ENCODE measurements at regions not wholly inside any gene's neighbourhood (a gene's known extent, or its start where the extent isn't known, plus 50 kb on each side); places are given as distances from the start of the nearest gene placed in this dataset.
A peak's percentile ranks its signal among the peaks of the same experiment; 100 is the strongest.
"Not testable (repeated sequence)": the region's sequence is repeated elsewhere in the genome, so short reads cannot be mapped to it uniquely, and the experiment has no call there.

DNA sequence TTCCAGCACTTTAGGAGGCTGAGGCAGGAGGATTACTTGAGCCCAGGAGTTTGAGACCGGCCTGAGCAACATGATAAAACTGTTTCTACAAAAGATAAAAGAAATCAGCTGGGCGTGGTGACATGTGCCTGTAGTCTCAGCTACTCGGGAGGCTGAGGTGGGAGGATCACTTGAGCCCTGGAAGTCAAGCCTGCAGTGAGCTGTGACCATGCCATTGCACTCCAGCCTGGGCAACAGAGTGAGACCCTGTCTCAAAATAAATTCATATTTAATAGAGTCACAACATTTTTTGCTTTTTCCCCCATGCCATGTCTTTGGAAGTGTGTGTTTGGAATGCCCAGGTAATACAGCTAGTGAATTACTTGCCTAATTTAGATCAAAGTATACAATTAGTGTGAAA is 349.6 kb downstream of the PRL start:
- H3K4me3 ChIP-seq (ENCODE audit: low read length in 2 of 2); H3K27ac ChIP-seq (ENCODE audit: low read length); H3K9ac ChIP-seq (ENCODE audit: low read length in 2 of 2); H3K9me3 ChIP-seq (ENCODE audit: control insufficient read depth in 2 of 2, low read length in 2 of 2); H3K27me3 ChIP-seq (ENCODE audit: control insufficient read depth in 1 of 2, insufficient read depth in 2 of 2, low read length in 2 of 2); H3K4me1 ChIP-seq (ENCODE audit: control insufficient read depth, insufficient read depth, low read length); H3K36me3 ChIP-seq (ENCODE audit: control insufficient read depth in 2 of 2, insufficient read depth in 2 of 2, low read length in 2 of 2): not testable (repeated sequence)

DNA sequence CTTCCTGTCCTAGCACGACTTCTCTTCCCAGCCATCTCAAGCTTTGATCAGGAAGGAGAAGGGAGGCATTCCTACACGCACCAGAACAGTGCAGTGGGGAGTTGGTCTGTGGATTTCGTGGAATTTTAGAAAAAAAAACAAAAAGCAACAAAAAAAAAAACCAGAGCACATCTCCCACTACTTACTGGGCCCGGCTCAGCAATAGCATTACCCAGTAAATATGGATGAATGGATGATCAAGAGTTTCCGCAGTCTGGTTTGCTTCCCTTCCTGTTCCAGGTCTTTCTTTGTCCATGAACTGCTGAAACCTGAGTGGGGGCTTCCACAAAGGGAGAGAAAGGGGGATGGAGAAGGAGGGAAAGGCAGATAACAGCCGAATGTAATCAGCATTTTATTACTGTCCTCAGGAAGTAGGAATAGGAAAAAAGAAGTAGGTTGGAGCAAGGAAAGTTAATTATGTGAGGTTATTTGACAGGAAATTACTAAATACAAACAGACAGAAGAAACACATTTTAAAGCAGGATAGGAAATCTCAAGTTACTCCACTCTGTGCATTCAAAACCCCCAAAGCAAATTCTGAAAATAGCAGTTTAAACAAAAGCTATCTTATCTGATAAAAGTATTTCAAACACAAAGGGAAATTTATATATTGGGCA is 349.0 kb downstream of the PRL start:
- no peak overlapping the region for H3K27ac ChIP-seq (ENCODE audit: low read length)
- no peaks in the 10 kb centered on the region for H3K27me3 ChIP-seq (ENCODE audit: control insufficient read depth in 1 of 2, insufficient read depth in 2 of 2, low read length in 2 of 2)
- peaks cover 4% of the 10 kb centered on the region for H3K4me1 ChIP-seq (ENCODE audit: control insufficient read depth, insufficient read depth, low read length)
- no peaks in the 10 kb centered on the region for H3K36me3 ChIP-seq (ENCODE audit: control insufficient read depth in 2 of 2, insufficient read depth in 2 of 2, low read length in 2 of 2)
- H3K9ac ChIP-seq (ENCODE audit: low read length in 2 of 2): no peak overlapping the region
- H3K4me3 ChIP-seq (ENCODE audit: low read length in 2 of 2): no peak overlapping the region
- H3K9me3 ChIP-seq (ENCODE audit: control insufficient read depth in 2 of 2, low read length in 2 of 2): no peaks in the 10 kb centered on the region

DNA sequence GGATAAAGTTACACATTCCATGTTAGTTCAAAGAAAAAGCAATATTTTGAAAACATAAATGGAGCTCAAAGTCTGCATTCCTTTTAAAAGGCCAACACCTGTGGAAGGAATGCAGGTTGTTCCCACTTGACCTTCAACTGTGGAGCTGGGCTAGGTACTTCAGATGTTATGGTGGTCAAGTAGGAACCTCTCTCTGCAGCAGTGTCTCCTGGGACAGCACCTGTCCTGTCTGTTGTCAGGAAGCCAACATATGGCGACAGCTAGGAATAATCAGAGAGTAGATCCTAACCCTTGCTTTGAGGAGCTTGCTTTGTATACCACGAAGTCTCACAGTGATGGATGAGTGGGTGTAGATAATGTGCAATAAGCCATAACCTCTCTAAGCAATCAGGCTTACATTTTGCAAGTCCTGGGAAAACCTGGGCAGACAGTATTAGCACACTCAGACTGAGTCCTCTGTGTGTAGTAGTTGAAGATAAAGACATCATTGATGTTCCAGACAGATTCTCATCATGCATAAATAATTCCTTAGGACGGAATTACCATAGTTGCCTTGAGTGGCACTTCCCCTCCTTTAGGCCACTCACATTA is 347.5 kb downstream of the PRL start:
- Histone ChIP-seq H3K27ac (ENCODE audit: low read length) (no peak overlapping the region), H3K36me3 (ENCODE audit: control insufficient read depth in 2 of 2, insufficient read depth in 2 of 2, low read length in 2 of 2) (no peaks in the 10 kb centered on the region), H3K9ac (ENCODE audit: low read length in 2 of 2) (no peak overlapping the region), H3K4me3 (ENCODE audit: low read length in 2 of 2) (no peak overlapping the region), H3K27me3 (ENCODE audit: control insufficient read depth in 1 of 2, insufficient read depth in 2 of 2, low read length in 2 of 2) (no peaks in the 10 kb centered on the region), H3K9me3 (ENCODE audit: control insufficient read depth in 2 of 2, low read length in 2 of 2) (no peaks in the 10 kb centered on the region), H3K4me1 (ENCODE audit: control insufficient read depth, insufficient read depth, low read length) (peaks cover 7% of the 10 kb centered on the region)

DNA sequence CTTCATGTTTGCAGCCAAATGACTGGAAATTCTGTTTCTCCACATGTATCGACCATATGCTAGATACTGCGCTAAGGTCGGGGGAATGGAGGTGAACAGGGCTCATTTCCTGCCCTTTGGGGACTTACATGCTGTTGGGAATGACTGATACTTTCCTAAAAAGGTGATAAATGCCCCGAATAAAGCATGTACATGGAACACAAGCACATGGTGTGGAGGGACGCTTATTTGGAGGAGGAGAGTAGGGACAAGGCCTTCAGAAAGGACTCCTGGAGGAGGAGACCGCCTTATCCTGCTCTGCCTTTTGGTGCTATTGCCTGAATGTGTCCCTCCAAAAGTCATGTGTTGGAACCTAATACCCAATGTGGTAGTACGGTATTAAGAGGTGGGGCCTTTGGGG is 344.5 kb downstream of the PRL start:
- Histone ChIP-seq H3K36me3 (ENCODE audit: control insufficient read depth in 2 of 2, insufficient read depth in 2 of 2, low read length in 2 of 2) (no peaks in the 10 kb centered on the region), H3K4me3 (ENCODE audit: low read length in 2 of 2) (no peak overlapping the region)

DNA sequence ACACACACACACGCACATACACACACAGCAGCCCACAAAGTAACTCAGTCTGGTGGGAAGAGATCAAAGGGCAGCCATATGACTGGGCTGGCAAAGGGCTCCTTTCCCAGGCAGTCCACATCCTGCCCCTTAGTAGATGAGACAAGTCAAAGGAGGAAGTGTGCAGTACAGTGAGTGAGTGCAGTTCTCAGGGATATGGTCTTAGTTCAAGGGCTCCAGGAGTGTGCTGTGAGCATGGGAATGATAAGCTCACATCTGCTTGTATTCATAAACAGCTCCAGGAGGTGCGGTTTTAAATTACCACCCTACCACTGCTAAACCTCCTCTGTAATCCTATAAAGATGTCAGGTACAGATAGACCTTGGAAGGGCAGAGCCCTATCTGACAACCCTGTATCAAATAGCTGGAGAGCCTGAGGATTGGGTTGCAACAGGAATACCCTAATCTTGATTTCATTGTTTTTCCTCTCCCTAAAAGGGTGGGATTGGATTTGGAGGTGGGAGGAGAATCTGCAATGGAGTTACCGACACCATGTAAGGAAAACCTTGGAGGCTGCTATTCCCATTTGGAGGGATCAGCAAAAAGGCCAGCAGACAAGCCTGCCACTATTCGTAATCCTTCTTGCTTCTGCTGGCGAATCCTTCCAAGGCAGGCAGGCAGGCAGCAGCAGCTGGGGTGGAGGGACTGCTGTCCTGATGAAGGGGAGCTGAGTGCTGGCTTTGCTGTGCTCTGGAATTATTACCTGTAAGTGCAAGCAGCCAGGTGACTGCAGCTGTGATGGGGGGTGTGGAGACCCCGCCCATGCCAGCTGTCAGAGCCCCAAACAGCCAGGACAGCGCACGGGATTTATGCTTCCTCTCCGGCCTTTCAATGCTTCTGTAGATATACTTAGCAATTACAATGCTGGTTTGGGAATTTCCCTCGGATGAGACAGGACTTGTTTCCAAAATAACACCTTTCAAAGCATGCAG is 342.7 kb downstream of the PRL start:
- Histone ChIP-seq H3K4me3 (ENCODE audit: low read length in 2 of 2) (peak overlapping the region in 1 of 2 donors; percentile 40), H3K4me1 (ENCODE audit: control insufficient read depth, insufficient read depth, low read length) (peaks cover 9% of the 10 kb centered on the region), H3K9me3 (ENCODE audit: control insufficient read depth in 2 of 2, low read length in 2 of 2) (no peaks in the 10 kb centered on the region), H3K9ac (ENCODE audit: low read length in 2 of 2) (no peak overlapping the region), H3K27ac (ENCODE audit: low read length) (peak overlapping the region; percentile 25), H3K27me3 (ENCODE audit: control insufficient read depth in 1 of 2, insufficient read depth in 2 of 2, low read length in 2 of 2) (no peaks in the 10 kb centered on the region), H3K36me3 (ENCODE audit: control insufficient read depth in 2 of 2, insufficient read depth in 2 of 2, low read length in 2 of 2) (no peaks in the 10 kb centered on the region)

More for the DNA sequence above, 344.5 kb downstream of the PRL start:
- H3K4me1 ChIP-seq (ENCODE audit: control insufficient read depth, insufficient read depth, low read length): peaks cover 9% of the 10 kb centered on the region
- no peak overlapping the region for H3K9ac ChIP-seq (ENCODE audit: low read length in 2 of 2)
- H3K27ac ChIP-seq (ENCODE audit: low read length): no peak overlapping the region
- H3K9me3 ChIP-seq (ENCODE audit: control insufficient read depth in 2 of 2, low read length in 2 of 2): no peaks in the 10 kb centered on the region
- no peaks in the 10 kb centered on the region for H3K27me3 ChIP-seq (ENCODE audit: control insufficient read depth in 1 of 2, insufficient read depth in 2 of 2, low read length in 2 of 2)

DNA sequence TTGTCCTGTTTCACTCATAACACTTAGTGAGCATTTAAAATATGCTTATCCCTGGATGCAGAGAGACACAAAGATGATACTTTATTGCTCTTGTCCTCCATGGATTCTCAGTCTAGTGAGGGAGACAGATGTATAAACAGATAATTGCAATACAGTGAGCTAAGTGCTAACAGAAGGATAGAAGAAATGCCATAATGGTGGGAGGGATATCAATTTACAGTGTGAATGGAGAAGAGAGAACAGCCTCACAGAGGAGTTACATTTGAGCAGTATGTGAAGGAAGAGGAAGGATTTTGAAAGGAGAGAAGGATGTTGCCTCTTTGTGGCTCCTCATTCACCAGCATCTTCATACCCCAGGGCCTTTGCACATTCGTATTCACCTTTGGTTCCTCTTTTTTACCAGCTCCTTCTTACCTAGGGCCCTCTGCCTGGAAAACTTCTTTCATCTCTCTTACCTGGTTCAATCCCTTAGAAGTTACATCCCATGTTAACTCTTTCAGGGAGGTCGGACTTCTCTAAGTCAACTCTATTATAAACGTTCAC is 341.7 kb downstream of the PRL start:
- no peaks in the 10 kb centered on the region for H3K36me3 ChIP-seq (ENCODE audit: control insufficient read depth in 2 of 2, insufficient read depth in 2 of 2, low read length in 2 of 2)
- H3K9me3 ChIP-seq (ENCODE audit: control insufficient read depth in 2 of 2, low read length in 2 of 2): no peaks in the 10 kb centered on the region
- H3K9ac ChIP-seq (ENCODE audit: low read length in 2 of 2): no peak overlapping the region
- no peak overlapping the region for H3K27ac ChIP-seq (ENCODE audit: low read length)
- H3K27me3 ChIP-seq (ENCODE audit: control insufficient read depth in 1 of 2, insufficient read depth in 2 of 2, low read length in 2 of 2): no peaks in the 10 kb centered on the region
- no peak overlapping the region for H3K4me3 ChIP-seq (ENCODE audit: low read length in 2 of 2)
- H3K4me1 ChIP-seq (ENCODE audit: control insufficient read depth, insufficient read depth, low read length): peaks cover 6% of the 10 kb centered on the region

DNA sequence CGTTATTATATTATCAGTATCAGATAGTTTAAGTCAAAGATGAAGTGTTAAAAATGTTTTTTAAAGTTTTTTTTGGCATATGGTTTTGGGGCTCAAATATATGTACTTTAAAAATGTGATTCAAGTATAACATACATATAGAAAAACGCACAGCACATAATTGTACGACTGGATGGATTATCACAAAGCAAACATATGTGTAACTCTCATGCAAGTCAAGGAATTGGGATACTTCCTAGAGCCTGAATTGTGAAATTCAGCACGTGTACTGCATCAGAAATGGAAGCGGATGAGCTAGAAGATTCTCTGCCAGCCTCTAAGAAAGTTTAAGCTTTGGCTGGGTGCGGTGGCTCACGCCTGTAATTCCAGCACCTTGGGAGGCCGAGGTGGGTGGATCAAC is 340.9 kb downstream of the PRL start:
- Histone ChIP-seq H3K27me3 (ENCODE audit: control insufficient read depth in 1 of 2, insufficient read depth in 2 of 2, low read length in 2 of 2) (no peaks in the 10 kb centered on the region), H3K9ac (ENCODE audit: low read length in 2 of 2) (no peak overlapping the region), H3K4me3 (ENCODE audit: low read length in 2 of 2) (no peak overlapping the region), H3K9me3 (ENCODE audit: control insufficient read depth in 2 of 2, low read length in 2 of 2) (no peaks in the 10 kb centered on the region), H3K4me1 (ENCODE audit: control insufficient read depth, insufficient read depth, low read length) (peaks cover 6% of the 10 kb centered on the region), H3K27ac (ENCODE audit: low read length) (no peak overlapping the region), H3K36me3 (ENCODE audit: control insufficient read depth in 2 of 2, insufficient read depth in 2 of 2, low read length in 2 of 2) (no peaks in the 10 kb centered on the region)

DNA sequence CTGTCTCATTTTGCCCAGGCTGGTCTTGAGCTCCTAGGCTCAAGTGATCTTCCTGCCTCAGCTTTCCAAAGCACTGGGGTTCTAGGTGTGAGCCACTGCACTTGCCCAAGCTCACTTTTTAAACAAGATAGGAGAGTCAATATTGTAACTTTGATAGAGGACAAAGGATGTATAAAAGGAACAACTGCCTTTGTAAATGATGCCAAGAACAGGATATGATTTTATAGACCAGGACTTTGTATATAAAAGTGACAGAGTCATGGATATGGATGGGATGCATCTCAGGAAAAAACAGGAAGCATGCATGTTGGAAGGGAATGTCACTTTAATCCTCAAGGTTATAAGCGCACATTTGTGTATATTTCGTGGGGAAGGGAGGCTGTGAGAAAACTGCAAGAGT is 338.4 kb downstream of the PRL start:
- H3K9me3 ChIP-seq (ENCODE audit: control insufficient read depth in 2 of 2, low read length in 2 of 2): no peaks in the 10 kb centered on the region
- H3K27ac ChIP-seq (ENCODE audit: low read length): no peak overlapping the region

DNA sequence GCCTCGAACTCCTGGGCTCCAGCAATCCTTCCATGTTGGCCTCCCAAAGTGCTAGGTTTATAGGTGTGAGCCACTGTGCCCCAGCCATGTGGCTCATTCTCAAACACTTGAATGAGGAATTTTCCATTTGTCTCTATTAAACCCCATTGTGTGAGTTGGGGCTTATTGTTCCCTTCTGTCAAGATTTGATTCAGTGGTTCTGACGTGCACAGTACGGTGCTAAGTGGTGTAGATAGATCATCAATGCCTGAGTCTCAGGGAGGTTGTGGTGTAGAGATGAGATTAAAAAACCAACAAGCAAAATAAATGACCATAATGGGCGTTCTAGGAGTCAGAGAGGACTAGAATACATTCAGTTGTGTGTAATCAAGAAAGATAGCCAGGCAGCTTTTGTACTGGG is 335.6 kb downstream of the PRL start:
- Histone ChIP-seq H3K27me3 (ENCODE audit: control insufficient read depth in 1 of 2, insufficient read depth in 2 of 2, low read length in 2 of 2) (no peaks in the 10 kb centered on the region), H3K9me3 (ENCODE audit: control insufficient read depth in 2 of 2, low read length in 2 of 2) (no peaks in the 10 kb centered on the region), H3K36me3 (ENCODE audit: control insufficient read depth in 2 of 2, insufficient read depth in 2 of 2, low read length in 2 of 2) (no peaks in the 10 kb centered on the region), H3K27ac (ENCODE audit: low read length) (no peak overlapping the region), H3K4me3 (ENCODE audit: low read length in 2 of 2) (no peak overlapping the region), H3K4me1 (ENCODE audit: control insufficient read depth, insufficient read depth, low read length) (no peaks in the 10 kb centered on the region), H3K9ac (ENCODE audit: low read length in 2 of 2) (no peak overlapping the region)

More for the DNA sequence above, 338.4 kb downstream of the PRL start:
- Histone ChIP-seq H3K4me3 (ENCODE audit: low read length in 2 of 2) (no peak overlapping the region), H3K4me1 (ENCODE audit: control insufficient read depth, insufficient read depth, low read length) (peaks cover 6% of the 10 kb centered on the region), H3K27me3 (ENCODE audit: control insufficient read depth in 1 of 2, insufficient read depth in 2 of 2, low read length in 2 of 2) (no peaks in the 10 kb centered on the region), H3K36me3 (ENCODE audit: control insufficient read depth in 2 of 2, insufficient read depth in 2 of 2, low read length in 2 of 2) (no peaks in the 10 kb centered on the region), H3K9ac (ENCODE audit: low read length in 2 of 2) (no peak overlapping the region)

DNA sequence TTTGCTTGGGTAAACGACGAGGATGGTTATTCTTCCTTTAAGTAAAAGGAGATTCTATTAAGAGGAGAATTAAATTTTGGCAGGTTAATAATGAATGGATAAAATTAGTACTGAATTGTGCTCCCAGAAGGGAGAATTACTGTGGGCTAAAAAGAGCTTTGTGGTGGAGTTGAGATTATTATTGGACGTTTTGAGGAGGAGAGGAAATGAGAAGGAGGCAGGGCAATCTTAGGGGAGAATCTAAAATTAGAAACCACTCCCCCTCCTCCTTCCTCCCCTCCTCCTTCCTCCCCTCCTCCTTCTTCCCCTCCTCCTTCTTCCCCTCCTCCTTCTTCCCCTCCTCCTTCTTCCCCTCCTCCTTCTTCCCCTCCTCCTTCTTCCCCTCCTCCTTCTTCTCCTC is 331.8 kb downstream of the PRL start:
- Histone ChIP-seq H3K36me3 (ENCODE audit: control insufficient read depth in 2 of 2, insufficient read depth in 2 of 2, low read length in 2 of 2) (no peaks in the 10 kb centered on the region), H3K27me3 (ENCODE audit: control insufficient read depth in 1 of 2, insufficient read depth in 2 of 2, low read length in 2 of 2) (no peaks in the 10 kb centered on the region), H3K9ac (ENCODE audit: low read length in 2 of 2) (no peak overlapping the region), H3K4me3 (ENCODE audit: low read length in 2 of 2) (no peak overlapping the region), H3K9me3 (ENCODE audit: control insufficient read depth in 2 of 2, low read length in 2 of 2) (no peaks in the 10 kb centered on the region), H3K27ac (ENCODE audit: low read length) (no peak overlapping the region), H3K4me1 (ENCODE audit: control insufficient read depth, insufficient read depth, low read length) (no peaks in the 10 kb centered on the region)

Data from stomach smooth muscle (tissue), 2 donors.